ENCODE measurements at regions not wholly inside any gene's neighbourhood (a gene's known extent, or its start where the extent isn't known, plus 50 kb on each side); places are given as distances from the start of the nearest gene placed in this dataset.

DNA sequence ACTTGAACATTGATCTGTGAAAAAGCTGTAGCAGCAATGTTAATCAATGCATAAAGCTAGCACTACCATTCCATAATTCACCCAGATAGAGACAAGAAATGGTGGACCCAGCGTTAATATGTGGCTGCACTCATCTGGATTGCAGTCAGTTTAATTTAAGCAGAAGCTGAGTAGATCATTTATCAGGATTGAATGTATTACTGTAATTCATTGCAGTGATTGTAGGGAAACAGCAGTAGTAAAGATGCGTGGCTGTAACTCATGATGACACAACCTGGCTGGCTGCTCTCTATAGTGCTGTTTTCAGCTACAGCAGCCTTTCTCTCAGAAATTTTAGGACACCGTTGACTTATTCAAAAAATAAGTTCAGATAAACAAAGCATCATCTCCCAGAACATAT is 499.5 kb upstream of the SLITRK6 start:
- TF ChIP-seq EHF (CRISPR knock-in tag; IDR thresholded peaks at IDR 0.05) (no peak), HEYL (CRISPR knock-in tag; IDR thresholded peaks at IDR 0.05) (no peak), POLR2A (IDR thresholded peaks at IDR 0.05; ENCODE audit: low read length) (no peak), MYC (IDR thresholded peaks at IDR 0.05; ENCODE audit: borderline replicate concordance, low read length) (no peak), SREBF2 (IDR thresholded peaks at IDR 0.05) (no peak)
- TF ChIP-seq, protein P1, sequence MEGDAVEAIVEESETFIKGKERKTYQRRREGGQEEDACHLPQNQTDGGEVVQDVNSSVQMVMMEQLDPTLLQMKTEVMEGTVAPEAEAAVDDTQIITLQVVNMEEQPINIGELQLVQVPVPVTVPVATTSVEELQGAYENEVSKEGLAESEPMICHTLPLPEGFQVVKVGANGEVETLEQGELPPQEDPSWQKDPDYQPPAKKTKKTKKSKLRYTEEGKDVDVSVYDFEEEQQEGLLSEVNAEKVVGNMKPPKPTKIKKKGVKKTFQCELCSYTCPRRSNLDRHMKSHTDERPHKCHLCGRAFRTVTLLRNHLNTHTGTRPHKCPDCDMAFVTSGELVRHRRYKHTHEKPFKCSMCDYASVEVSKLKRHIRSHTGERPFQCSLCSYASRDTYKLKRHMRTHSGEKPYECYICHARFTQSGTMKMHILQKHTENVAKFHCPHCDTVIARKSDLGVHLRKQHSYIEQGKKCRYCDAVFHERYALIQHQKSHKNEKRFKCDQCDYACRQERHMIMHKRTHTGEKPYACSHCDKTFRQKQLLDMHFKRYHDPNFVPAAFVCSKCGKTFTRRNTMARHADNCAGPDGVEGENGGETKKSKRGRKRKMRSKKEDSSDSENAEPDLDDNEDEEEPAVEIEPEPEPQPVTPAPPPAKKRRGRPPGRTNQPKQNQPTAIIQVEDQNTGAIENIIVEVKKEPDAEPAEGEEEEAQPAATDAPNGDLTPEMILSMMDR (IDR thresholded peaks at IDR 0.05) = no peak
- TF ChIP-seq, protein P2, sequence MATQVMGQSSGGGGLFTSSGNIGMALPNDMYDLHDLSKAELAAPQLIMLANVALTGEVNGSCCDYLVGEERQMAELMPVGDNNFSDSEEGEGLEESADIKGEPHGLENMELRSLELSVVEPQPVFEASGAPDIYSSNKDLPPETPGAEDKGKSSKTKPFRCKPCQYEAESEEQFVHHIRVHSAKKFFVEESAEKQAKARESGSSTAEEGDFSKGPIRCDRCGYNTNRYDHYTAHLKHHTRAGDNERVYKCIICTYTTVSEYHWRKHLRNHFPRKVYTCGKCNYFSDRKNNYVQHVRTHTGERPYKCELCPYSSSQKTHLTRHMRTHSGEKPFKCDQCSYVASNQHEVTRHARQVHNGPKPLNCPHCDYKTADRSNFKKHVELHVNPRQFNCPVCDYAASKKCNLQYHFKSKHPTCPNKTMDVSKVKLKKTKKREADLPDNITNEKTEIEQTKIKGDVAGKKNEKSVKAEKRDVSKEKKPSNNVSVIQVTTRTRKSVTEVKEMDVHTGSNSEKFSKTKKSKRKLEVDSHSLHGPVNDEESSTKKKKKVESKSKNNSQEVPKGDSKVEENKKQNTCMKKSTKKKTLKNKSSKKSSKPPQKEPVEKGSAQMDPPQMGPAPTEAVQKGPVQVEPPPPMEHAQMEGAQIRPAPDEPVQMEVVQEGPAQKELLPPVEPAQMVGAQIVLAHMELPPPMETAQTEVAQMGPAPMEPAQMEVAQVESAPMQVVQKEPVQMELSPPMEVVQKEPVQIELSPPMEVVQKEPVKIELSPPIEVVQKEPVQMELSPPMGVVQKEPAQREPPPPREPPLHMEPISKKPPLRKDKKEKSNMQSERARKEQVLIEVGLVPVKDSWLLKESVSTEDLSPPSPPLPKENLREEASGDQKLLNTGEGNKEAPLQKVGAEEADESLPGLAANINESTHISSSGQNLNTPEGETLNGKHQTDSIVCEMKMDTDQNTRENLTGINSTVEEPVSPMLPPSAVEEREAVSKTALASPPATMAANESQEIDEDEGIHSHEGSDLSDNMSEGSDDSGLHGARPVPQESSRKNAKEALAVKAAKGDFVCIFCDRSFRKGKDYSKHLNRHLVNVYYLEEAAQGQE (IDR thresholded peaks at IDR 0.05) = no peak
- TF ChIP-seq, protein P3, sequence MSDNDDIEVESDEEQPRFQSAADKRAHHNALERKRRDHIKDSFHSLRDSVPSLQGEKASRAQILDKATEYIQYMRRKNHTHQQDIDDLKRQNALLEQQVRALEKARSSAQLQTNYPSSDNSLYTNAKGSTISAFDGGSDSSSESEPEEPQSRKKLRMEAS (IDR thresholded peaks at IDR 0.05) = no peak
